HUES6 (cell line): ENCODE measurements at regions not wholly inside any gene's neighbourhood (a gene's known extent, or its start where the extent isn't known, plus 50 kb on each side); places are given as distances from the start of the nearest gene placed in this dataset.

Experiments used
- H3K27ac ChIP-seq: 2 replicates; pipeline ENCODE4 v1.7.0; 2013; ENCODE audit warnings: low read depth, mild to moderate bottlenecking, low read length, inconsistent platforms
- H3K27me3 ChIP-seq: 2 replicates; pipeline ENCODE4 v1.6.1; 2013; ENCODE audit warnings: low read length; ENCODE audit not compliant: control insufficient read depth, insufficient read depth
- H3K36me3 ChIP-seq: 2 replicates; pipeline ENCODE4 v1.6.1; 2013; ENCODE audit warnings: low read length; ENCODE audit not compliant: control insufficient read depth, insufficient read depth
- H3K4me1 ChIP-seq: 2 replicates; pipeline ENCODE4 v1.6.1; 2013; ENCODE audit warnings: low read length; ENCODE audit not compliant: control insufficient read depth, insufficient read depth
- H3K4me3 ChIP-seq: 2 replicates; pipeline ENCODE4 v1.5.1; 2013; ENCODE audit warnings: low read depth, low read length
- H3K9ac ChIP-seq: one replicate; pipeline ENCODE4 v1.6.1; 2013; ENCODE audit warnings: mild to moderate bottlenecking, low read length
- H3K9me3 ChIP-seq: 2 replicates; pipeline ENCODE4 v1.6.1; 2013; ENCODE audit warnings: low read depth, low read length; ENCODE audit not compliant: control insufficient read depth, insufficient read depth

GRCh38 chr3:176796371-176796770 lies 400.9 kb downstream of the TBL1XR1 start:
- Histone ChIP-seq H3K27me3 (no peaks in the 10 kb centered on the region), H3K9ac (no peak overlapping the region), H3K4me3 (no peak overlapping the region), H3K4me1 (peaks cover 30% of the 10 kb centered on the region), H3K36me3 (no peaks in the 10 kb centered on the region), H3K27ac (no peak overlapping the region), H3K9me3 (no peaks in the 10 kb centered on the region)

GRCh38 chr3:176795891-176796290 lies 401.4 kb downstream of the TBL1XR1 start:
- H3K9ac ChIP-seq, result no peak overlapping the region
- no peaks in the 10 kb centered on the region for H3K9me3 ChIP-seq
- H3K4me3 ChIP-seq, result no peak overlapping the region
- peaks cover 30% of the 10 kb centered on the region for H3K4me1 ChIP-seq
- H3K27ac ChIP-seq, result no peak overlapping the region
- no peaks in the 10 kb centered on the region for H3K27me3 ChIP-seq
- H3K36me3 ChIP-seq, result no peaks in the 10 kb centered on the region

DNA sequence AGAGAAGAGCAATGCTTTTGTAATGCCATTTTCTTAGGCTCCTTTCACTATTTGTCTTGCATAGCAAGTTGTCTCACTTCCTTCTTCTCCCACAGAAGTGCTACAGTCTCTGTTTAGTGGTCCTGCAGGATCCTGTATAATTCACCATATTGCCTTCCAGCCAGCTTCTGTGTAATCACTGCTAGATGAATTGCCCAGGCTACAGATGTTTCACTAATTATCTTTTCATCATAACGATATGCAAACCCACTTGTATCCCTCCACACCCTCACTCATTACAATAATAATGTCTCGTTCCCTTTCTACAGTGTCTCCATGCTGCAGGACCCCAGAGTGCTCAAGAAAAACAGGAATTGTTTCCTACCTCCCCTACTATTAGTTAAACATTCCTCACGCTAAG lies 402.9 kb downstream of the TBL1XR1 start:
- peaks cover 27% of the 10 kb centered on the region for H3K4me1 ChIP-seq
- no peak overlapping the region for H3K4me3 ChIP-seq
- no peaks in the 10 kb centered on the region for H3K9me3 ChIP-seq
- no peak overlapping the region for H3K9ac ChIP-seq
- H3K36me3 ChIP-seq, result no peaks in the 10 kb centered on the region
- H3K27me3 ChIP-seq, result no peaks in the 10 kb centered on the region
- no peak overlapping the region for H3K27ac ChIP-seq

- Histone ChIP-seq H3K27ac (no peak overlapping the region), H3K9me3 (no peaks in the 10 kb centered on the region), H3K9ac (no peak overlapping the region), H3K36me3 (no peaks in the 10 kb centered on the region), H3K27me3 (no peaks in the 10 kb centered on the region), H3K4me1 (peaks cover 11% of the 10 kb centered on the region; the same call in 1 of the 2 replicates), H3K4me3 (no peak overlapping the region)
Observed at GRCh38 chr3:176789947-176790346, 407.3 kb downstream of the TBL1XR1 start.

DNA sequence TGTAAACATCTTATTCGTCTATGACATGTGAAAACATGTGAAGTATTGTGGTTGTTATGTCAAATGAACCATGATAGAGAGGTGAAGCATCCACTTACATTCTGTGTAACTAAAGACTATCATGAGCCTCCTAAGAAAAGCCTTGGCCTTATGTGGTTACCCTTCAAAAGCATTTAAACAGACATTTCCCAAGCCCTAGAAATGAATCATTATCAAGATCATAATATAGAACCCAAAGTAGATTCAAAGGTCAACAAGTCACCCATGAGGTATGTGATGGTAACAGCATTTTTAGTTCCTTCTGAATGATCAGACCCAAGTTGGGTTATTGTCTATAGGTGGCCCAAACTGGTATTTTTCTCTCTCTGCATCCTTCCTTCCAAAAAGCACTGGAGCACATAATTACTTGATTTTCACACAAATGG lies 408.0 kb downstream of the TBL1XR1 start:
- H3K9me3 ChIP-seq, result no peaks in the 10 kb centered on the region
- no peaks in the 10 kb centered on the region for H3K27me3 ChIP-seq
- no peak overlapping the region for H3K4me3 ChIP-seq
- no peaks in the 10 kb centered on the region for H3K36me3 ChIP-seq
- peaks cover 4% of the 10 kb centered on the region; the same call in 1 of the 2 replicates for H3K4me1 ChIP-seq
- no peak overlapping the region for H3K27ac ChIP-seq
- H3K9ac ChIP-seq, result no peak overlapping the region

DNA sequence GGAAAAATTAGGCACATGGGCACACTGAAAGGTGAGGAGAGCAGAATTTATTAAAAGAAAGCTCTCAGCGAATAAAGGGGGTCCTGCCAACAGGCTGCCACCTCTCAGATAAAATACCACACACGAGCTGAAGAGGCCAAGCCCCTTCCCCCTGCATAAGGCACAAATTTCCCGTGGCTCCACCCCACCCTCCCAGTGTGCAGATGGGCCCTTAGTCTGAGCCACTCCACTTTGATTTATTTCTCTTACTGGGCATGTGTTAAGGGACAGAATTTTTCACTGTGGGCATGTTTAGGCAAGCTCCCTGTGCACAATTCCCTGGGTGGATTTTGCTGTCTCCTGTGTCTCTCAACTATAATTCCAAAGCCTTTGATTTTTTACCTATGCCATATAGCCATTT lies 409.8 kb downstream of the TBL1XR1 start:
- Histone ChIP-seq H3K27me3 (no peaks in the 10 kb centered on the region), H3K9me3 (no peaks in the 10 kb centered on the region), H3K36me3 (no peaks in the 10 kb centered on the region), H3K4me1 (no peaks in the 10 kb centered on the region), H3K27ac (no peak overlapping the region), H3K4me3 (no peak overlapping the region), H3K9ac (no peak overlapping the region)

- Histone ChIP-seq H3K36me3 (no peaks in the 10 kb centered on the region), H3K4me3 (no peak overlapping the region), H3K27me3 (no peaks in the 10 kb centered on the region), H3K27ac (no peak overlapping the region), H3K4me1 (peaks cover 9% of the 10 kb centered on the region), H3K9ac (no peak overlapping the region), H3K9me3 (no peaks in the 10 kb centered on the region)
Observed at GRCh38 chr3:176785171-176785570, 412.1 kb downstream of the TBL1XR1 start.

DNA sequence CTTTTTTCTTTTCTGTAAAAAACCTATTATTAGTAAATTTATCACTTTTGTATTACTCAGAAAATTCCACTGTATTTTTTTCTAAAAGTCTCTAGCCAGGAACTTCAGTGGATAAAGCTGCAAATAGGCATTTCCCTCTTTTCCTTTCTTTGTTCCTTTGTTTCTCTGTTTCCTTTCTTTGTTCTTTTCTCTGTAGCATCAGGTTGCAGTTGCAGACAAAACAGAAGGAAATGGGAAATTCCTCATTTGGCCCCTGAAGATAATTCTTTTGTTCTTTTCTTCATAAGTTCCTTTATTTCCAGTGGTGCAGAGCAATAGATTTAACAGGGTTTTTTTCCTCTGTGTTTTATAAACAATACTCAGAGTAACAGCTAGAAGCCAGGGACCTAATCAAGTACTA lies 416.5 kb downstream of the TBL1XR1 start:
- no peaks in the 10 kb centered on the region for H3K36me3 ChIP-seq
- H3K4me3 ChIP-seq, result no peak overlapping the region
- no peaks in the 10 kb centered on the region for H3K9me3 ChIP-seq
- no peak overlapping the region for H3K9ac ChIP-seq
- H3K27ac ChIP-seq, result no peak overlapping the region
- peaks cover 9% of the 10 kb centered on the region for H3K4me1 ChIP-seq
- H3K27me3 ChIP-seq, result no peaks in the 10 kb centered on the region

DNA sequence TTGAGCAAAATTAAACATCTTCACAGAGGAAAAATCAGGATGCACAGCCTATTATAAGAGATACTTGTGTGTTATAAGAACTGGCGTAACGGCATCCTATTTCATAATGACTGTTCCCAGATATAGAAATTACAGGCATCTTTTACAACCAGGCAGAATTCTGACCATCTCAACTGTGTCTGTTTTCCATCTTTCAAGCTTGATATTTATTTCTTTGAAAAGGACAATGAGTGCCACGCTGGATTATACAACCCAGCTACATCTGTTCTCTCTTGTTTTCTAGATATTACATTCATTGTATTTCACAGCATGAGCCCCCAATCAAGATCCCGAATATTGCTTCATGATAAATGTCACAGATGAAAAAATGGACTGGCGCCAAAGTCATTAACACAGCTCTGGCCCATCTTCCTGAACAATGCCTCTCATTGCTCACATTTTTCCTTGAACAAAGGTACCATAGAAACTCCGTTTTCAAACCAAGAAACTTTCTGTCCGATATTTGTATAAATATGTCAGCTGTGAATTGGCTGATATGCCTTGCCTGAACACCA lies 420.6 kb downstream of the TBL1XR1 start:
- Histone ChIP-seq H3K27me3 (no peaks in the 10 kb centered on the region), H3K4me3 (no peak overlapping the region), H3K36me3 (no peaks in the 10 kb centered on the region), H3K27ac (no peak overlapping the region), H3K9me3 (peaks cover 16% of the 10 kb centered on the region), H3K4me1 (peaks cover 9% of the 10 kb centered on the region), H3K9ac (no peak overlapping the region)

DNA sequence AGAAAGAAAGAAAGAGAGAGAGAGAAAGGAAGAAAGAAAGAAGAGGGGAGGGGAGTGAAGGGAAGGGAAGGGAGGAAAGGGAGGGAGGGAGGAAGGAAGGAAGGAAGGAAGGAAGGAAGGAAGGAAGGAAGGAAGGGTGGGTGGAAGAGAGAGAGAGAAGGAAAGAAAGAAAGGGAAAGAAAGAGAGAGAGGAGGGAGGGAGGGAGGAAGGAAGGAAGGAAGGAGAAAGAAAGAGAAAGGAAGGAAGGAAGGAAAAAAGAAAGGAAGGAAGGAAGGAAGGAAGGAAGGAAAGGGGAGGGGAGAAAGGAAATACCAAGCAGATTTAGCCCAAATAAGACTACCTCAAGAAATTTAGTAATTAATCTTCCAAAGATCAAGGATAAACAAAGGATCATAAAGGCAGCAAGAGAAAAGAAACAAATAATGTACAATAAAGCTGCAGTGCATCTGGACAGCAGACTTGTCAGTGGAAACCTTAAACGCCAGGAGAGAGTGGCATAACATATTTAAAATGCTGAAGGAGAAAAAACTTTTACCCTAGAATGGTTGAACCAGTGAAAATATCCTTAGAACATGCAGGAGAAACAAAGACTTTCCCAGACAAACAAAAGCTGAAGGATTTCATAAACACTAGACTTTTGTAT lies 427.6 kb downstream of the TBL1XR1 start:
- Histone ChIP-seq H3K4me3 (no peak overlapping the region), H3K9me3 (peaks cover 12% of the 10 kb centered on the region), H3K27ac (no peak overlapping the region), H3K4me1 (no peaks in the 10 kb centered on the region; the same call in 1 of the 2 replicates), H3K27me3 (no peaks in the 10 kb centered on the region), H3K36me3 (no peaks in the 10 kb centered on the region), H3K9ac (no peak overlapping the region)

DNA sequence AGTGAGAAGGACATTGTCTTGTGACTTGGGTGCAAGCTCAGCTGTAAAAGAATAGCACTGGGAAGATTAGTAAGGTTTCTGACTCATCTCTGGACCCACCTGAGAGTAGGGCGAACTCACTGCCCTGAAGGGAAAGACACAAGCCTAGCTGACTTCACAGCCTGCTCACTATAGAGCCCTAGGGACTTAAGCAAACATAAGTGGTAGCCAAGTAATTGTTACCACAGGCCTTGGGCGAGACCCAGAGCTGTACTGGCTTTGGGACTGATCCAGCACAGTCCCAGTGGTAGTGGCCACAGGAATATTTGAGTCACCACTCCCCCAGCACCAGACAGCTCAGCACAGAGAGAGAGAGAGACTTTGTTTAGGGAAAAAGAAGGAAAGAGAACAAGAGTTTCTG lies 429.9 kb downstream of the TBL1XR1 start:
- Histone ChIP-seq H3K4me1 (no peaks in the 10 kb centered on the region; the same call in 1 of the 2 replicates), H3K9ac (no peak overlapping the region), H3K9me3 (peaks cover 7% of the 10 kb centered on the region; the same call in 1 of the 2 replicates), H3K27me3 (no peaks in the 10 kb centered on the region), H3K4me3 (no peak overlapping the region), H3K36me3 (no peaks in the 10 kb centered on the region), H3K27ac (no peak overlapping the region)
